Osteocyte (in vitro differentiated cells): ENCODE measurements at regions not wholly inside any gene's neighbourhood (a gene's known extent, or its start where the extent isn't known, plus 50 kb on each side); places are given as distances from the start of the nearest gene placed in this dataset.

Experiments used
- DNase-seq: peaks from one replicate; pipeline ENCODE4 v3.0.0; 2021; ENCODE audit warnings: mixed read lengths; ENCODE audit not compliant: unreplicated experiment; ENCODE audit errors: extremely low spot score
- H3K27ac Mint-ChIP-seq: one replicate; pipeline ENCODE4 v1.8.0; 2021; ENCODE audit warnings: mild to moderate bottlenecking, mixed read lengths; ENCODE audit not compliant: unreplicated experiment
- H3K27me3 Mint-ChIP-seq: one replicate; pipeline ENCODE4 v1.8.0; 2021; ENCODE audit warnings: mixed read lengths; ENCODE audit not compliant: unreplicated experiment
- H3K36me3 Mint-ChIP-seq: one replicate; pipeline ENCODE4 v1.8.0; 2021; ENCODE audit warnings: mixed read lengths; ENCODE audit not compliant: unreplicated experiment
- H3K4me1 Mint-ChIP-seq: one replicate; pipeline ENCODE4 v1.8.0; 2021; ENCODE audit warnings: mixed read lengths; ENCODE audit not compliant: unreplicated experiment
- H3K4me3 Mint-ChIP-seq: one replicate; pipeline ENCODE4 v1.8.0; 2021; ENCODE audit warnings: mild to moderate bottlenecking, moderate library complexity, mixed read lengths; ENCODE audit not compliant: unreplicated experiment
- H3K9me3 Mint-ChIP-seq: one replicate; pipeline ENCODE4 v1.8.0; 2021; ENCODE audit warnings: mixed read lengths; ENCODE audit not compliant: unreplicated experiment
- TF ChIP-seq, protein P1 (sequence below): fragments of 200-600 bp; sonication (generic); IDR thresholded peaks from 2 replicates; pipeline ENCODE4 v1.5.0; 2021; ENCODE audit warnings: antibody characterized with exemption, mild to moderate bottlenecking, moderate library complexity

- Mint-ChIP-seq H3K27ac (no peak overlapping the region), H3K36me3 (no peaks in the 10 kb centered on the region), H3K9me3 (peaks cover 23% of the 10 kb centered on the region), H3K4me1 (no peaks in the 10 kb centered on the region), H3K4me3 (no peak overlapping the region), H3K27me3 (peaks cover 3% of the 10 kb centered on the region)
- TF ChIP-seq, protein P1, sequence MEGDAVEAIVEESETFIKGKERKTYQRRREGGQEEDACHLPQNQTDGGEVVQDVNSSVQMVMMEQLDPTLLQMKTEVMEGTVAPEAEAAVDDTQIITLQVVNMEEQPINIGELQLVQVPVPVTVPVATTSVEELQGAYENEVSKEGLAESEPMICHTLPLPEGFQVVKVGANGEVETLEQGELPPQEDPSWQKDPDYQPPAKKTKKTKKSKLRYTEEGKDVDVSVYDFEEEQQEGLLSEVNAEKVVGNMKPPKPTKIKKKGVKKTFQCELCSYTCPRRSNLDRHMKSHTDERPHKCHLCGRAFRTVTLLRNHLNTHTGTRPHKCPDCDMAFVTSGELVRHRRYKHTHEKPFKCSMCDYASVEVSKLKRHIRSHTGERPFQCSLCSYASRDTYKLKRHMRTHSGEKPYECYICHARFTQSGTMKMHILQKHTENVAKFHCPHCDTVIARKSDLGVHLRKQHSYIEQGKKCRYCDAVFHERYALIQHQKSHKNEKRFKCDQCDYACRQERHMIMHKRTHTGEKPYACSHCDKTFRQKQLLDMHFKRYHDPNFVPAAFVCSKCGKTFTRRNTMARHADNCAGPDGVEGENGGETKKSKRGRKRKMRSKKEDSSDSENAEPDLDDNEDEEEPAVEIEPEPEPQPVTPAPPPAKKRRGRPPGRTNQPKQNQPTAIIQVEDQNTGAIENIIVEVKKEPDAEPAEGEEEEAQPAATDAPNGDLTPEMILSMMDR, result no peak
- DNase-seq, result no peak
Measured at GRCh38 chr5:110852053-110852452, 113.2 kb downstream of the SLC25A46 start.

DNA sequence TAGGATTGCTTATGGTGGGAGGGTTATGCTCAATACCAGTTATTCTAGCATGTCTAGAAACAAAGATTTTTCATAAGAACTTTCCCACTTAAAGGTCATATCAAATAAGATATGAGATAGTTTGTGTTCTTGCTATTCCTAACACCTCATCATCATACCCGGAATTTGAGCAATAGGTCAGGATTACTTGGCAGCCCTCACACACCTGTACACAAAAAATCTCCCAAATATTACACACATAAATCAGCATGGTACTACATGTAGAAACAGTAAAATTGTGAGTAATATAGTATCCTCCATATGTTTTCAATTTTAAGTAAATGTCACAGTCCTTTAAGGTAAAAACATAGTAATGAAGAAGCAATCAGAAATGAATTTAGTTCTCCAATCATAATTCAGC lies 113.7 kb downstream of the SLC25A46 start:
- Mint-ChIP-seq H3K27me3 (no peaks in the 10 kb centered on the region), H3K36me3 (no peaks in the 10 kb centered on the region), H3K4me3 (no peak overlapping the region), H3K4me1 (no peaks in the 10 kb centered on the region), H3K9me3 (peaks cover 23% of the 10 kb centered on the region), H3K27ac (no peak overlapping the region)
- TF ChIP-seq, protein P1, result no peak
- no peak for DNase-seq

- H3K36me3 Mint-ChIP-seq, result no peaks in the 10 kb centered on the region
- H3K9me3 Mint-ChIP-seq, result peaks cover 19% of the 10 kb centered on the region
- H3K4me1 Mint-ChIP-seq, result no peaks in the 10 kb centered on the region
- DNase-seq, result no peak
- no peak overlapping the region for H3K4me3 Mint-ChIP-seq
- TF ChIP-seq, protein P1, result no peak
- H3K27ac Mint-ChIP-seq, result no peak overlapping the region
- H3K27me3 Mint-ChIP-seq, result no peaks in the 10 kb centered on the region
Measured at GRCh38 chr5:110853267-110853666, 114.5 kb downstream of the SLC25A46 start.

DNA sequence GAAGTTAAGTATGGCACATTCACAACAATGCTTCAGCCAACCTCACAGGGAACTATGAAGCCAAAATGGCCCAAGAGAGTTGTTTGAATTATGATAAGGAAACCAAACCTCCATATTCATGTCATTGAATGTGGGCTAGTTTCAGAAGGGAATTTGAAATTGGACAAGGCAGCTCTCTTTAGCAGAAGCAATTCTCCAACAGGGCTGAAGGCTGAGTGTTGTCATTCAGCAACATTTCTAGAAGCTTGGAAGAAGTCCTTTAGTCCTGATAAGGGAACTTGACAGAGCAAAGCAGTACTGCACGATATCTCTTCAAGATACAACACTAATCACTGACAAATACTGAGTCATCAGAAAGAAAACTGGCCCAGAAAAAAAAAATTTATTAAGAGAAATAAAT lies 115.4 kb downstream of the SLC25A46 start:
- H3K9me3 Mint-ChIP-seq, result peaks cover 10% of the 10 kb centered on the region
- no peak for DNase-seq

GRCh38 chr5:110855961-110856360 lies 117.2 kb downstream of the SLC25A46 start:
- no peaks in the 10 kb centered on the region for H3K9me3 Mint-ChIP-seq
- no peaks in the 10 kb centered on the region for H3K36me3 Mint-ChIP-seq
- H3K27me3 Mint-ChIP-seq, result peaks cover 9% of the 10 kb centered on the region
- DNase-seq, result no peak
- H3K4me1 Mint-ChIP-seq, result no peaks in the 10 kb centered on the region
- H3K4me3 Mint-ChIP-seq, result no peak overlapping the region
- no peak overlapping the region for H3K27ac Mint-ChIP-seq
- TF ChIP-seq, protein P1, result no peak

More for the DNA sequence above, 115.4 kb downstream of the SLC25A46 start:
- H3K27ac Mint-ChIP-seq, result no peak overlapping the region
- H3K4me3 Mint-ChIP-seq, result no peak overlapping the region
- H3K36me3 Mint-ChIP-seq, result no peaks in the 10 kb centered on the region
- no peaks in the 10 kb centered on the region for H3K27me3 Mint-ChIP-seq
- TF ChIP-seq, protein P1, result no peak
- H3K4me1 Mint-ChIP-seq, result no peaks in the 10 kb centered on the region
